ENCODE measurements at regions not wholly inside any gene's neighbourhood (a gene's known extent, or its start where the extent isn't known, plus 50 kb on each side); places are given as distances from the start of the nearest gene placed in this dataset.

- CTCF ChIA-PET, result interaction anchor here (1.1 to 1.8 kb wide), 2 partner anchors 24 to 198 kb away, joined by 4 to 6 read pairs; no protein-coding TSS in a partner anchor
- H3K27ac ChIP-seq (ENCODE audit: low read depth in 2 of 2, low read length in 1 of 2), result no peak overlapping the region
- WGBS (ENCODE audit: low lambda C conversion rate), result 56% methylated on average over 3 of the region's 3 CpGs
Measured at GRCh38 chr18:57983472-57983871, 60.6 kb upstream of the NEDD4L start.

GRCh38 chr18:57982372-57983021 is 61.5 kb upstream of the NEDD4L start:
- Histone ChIP-seq H3K79me2 (ENCODE audit: insufficient read depth) (no peaks in the 10 kb centered on the region), H3K4me1 (ENCODE audit: control insufficient read depth in 1 of 2, insufficient read depth in 2 of 2, low read depth in 1 of 2, low read length in 1 of 2) (no peaks in the 10 kb centered on the region; a peak in 1 of 4 replicates), H3K4me2 (no peak overlapping the region), H3K9me3 (no peaks in the 10 kb centered on the region), H3K4me3 (ENCODE audit: low read depth in 2 of 2, low read length in 1 of 2) (no peak overlapping the region), H3K27me3 (ENCODE audit: insufficient read depth) (no peaks in the 10 kb centered on the region), H3K27ac (ENCODE audit: low read depth in 2 of 2, low read length in 1 of 2) (no peak overlapping the region), H3K9me2 (no peaks in the 10 kb centered on the region), H2AFZ (ENCODE audit: low read depth) (no peak overlapping the region), H3K9ac (no peak overlapping the region), H4K20me1 (ENCODE audit: insufficient read depth) (no peaks in the 10 kb centered on the region), H3K36me3 (replicated peaks in 1 of 2; ENCODE audit: control insufficient read depth in 1 of 2, insufficient read depth in 2 of 2, low read length in 1 of 2) (no peaks in the 10 kb centered on the region), H3F3A (replicated peaks; ENCODE audit: insufficient read depth) (no peaks in the 10 kb centered on the region)
- CTCF ChIA-PET, result no interaction called here
- no peak for DNase-seq
- WGBS (ENCODE audit: low lambda C conversion rate), result 86% methylated on average over 11 of the region's 11 CpGs
- POLR2A ChIA-PET, result no interaction called here
- TF ChIP-seq ELF1 (IDR thresholded peaks at IDR 0.05) (no peak), IRF3 (IDR thresholded peaks at IDR 0.05; ENCODE audit: low read depth, low read length) (no peak), RAD21 (IDR thresholded peaks at IDR 0.05; ENCODE audit: low read length) (no peak), TCF12 (IDR thresholded peaks at IDR 0.05) (no peak), RFX5 (IDR thresholded peaks at IDR 0.05; ENCODE audit: low read length) (no peak), SIN3A (IDR thresholded peaks at IDR 0.05; ENCODE audit: borderline replicate concordance, low read depth, low read length) (no peak), EZH2phosphoT487 (IDR thresholded peaks at IDR 0.05; ENCODE audit: borderline replicate concordance, low read depth) (no peak), MAX (IDR thresholded peaks at IDR 0.05; ENCODE audit: low read depth) (no peak), TEAD4 (IDR thresholded peaks at IDR 0.05; ENCODE audit: borderline replicate concordance, insufficient read depth) (no peak), GATA2 (CRISPR knock-in tag; IDR thresholded peaks at IDR 0.05) (no peak), MEF2A (IDR thresholded peaks at IDR 0.05; ENCODE audit: borderline replicate concordance, low read depth) (no peak), NRF1 (IDR thresholded peaks at IDR 0.05; ENCODE audit: low read depth, low read length) (no peak), SMC3 (IDR thresholded peaks at IDR 0.05; ENCODE audit: low read depth, low read length) (no peak), RCOR1 (IDR thresholded peaks at IDR 0.05; ENCODE audit: low read length) (no peak), CHD2 (IDR thresholded peaks at IDR 0.05; ENCODE audit: low read length, partially characterized antibody) (no peak), POLR2AphosphoS5 (IDR thresholded peaks at IDR 0.05; ENCODE audit: low read depth, low read length) (no peak), GABPA (IDR thresholded peaks at IDR 0.05; ENCODE audit: low read depth) (no peak), CTCF (IDR thresholded peaks at IDR 0.05) (no peak)

More at GRCh38 chr18:57983472-57983871, 60.6 kb upstream of the NEDD4L start:
- Histone ChIP-seq H3K9me2 (no peaks in the 10 kb centered on the region), H3K79me2 (ENCODE audit: insufficient read depth) (no peaks in the 10 kb centered on the region), H3F3A (replicated peaks; ENCODE audit: insufficient read depth) (no peaks in the 10 kb centered on the region), H3K4me3 (ENCODE audit: low read depth in 2 of 2, low read length in 1 of 2) (no peak overlapping the region), H3K9me3 (no peaks in the 10 kb centered on the region), H4K20me1 (ENCODE audit: insufficient read depth) (no peaks in the 10 kb centered on the region), H3K27me3 (ENCODE audit: insufficient read depth) (no peaks in the 10 kb centered on the region), H3K9ac (no peak overlapping the region), H3K36me3 (replicated peaks in 1 of 2; ENCODE audit: control insufficient read depth in 1 of 2, insufficient read depth in 2 of 2, low read length in 1 of 2) (no peaks in the 10 kb centered on the region), H3K4me2 (no peak overlapping the region), H3K4me1 (ENCODE audit: control insufficient read depth in 1 of 2, insufficient read depth in 2 of 2, low read depth in 1 of 2, low read length in 1 of 2) (no peaks in the 10 kb centered on the region; a peak in 1 of 4 replicates), H2AFZ (ENCODE audit: low read depth) (no peak overlapping the region)
- POLR2A ChIA-PET, result no interaction called here
- no peak for DNase-seq
- TF ChIP-seq RXRA (IDR thresholded peaks at IDR 0.05; ENCODE audit: borderline replicate concordance, low read depth) (no peak), RCOR1 (IDR thresholded peaks at IDR 0.05; ENCODE audit: low read length) (no peak), PBX3 (IDR thresholded peaks at IDR 0.05) (no peak), FOXM1 (IDR thresholded peaks at IDR 0.05; ENCODE audit: low read depth) (no peak), USF1 (IDR thresholded peaks at IDR 0.05; ENCODE audit: borderline replicate concordance, low read depth) (no peak), NFIC (IDR thresholded peaks at IDR 0.05; ENCODE audit: borderline replicate concordance) (no peak), TEAD4 (IDR thresholded peaks at IDR 0.05; ENCODE audit: borderline replicate concordance, insufficient read depth) (no peak), SIN3A (IDR thresholded peaks at IDR 0.05; ENCODE audit: borderline replicate concordance, low read depth, low read length) (no peak), JUND (IDR thresholded peaks at IDR 0.05) (no peak)
